Right lobe of liver (tissue), 4 donors: ENCODE measurements at regions not wholly inside any gene's neighbourhood (a gene's known extent, or its start where the extent isn't known, plus 50 kb on each side); places are given as distances from the start of the nearest gene placed in this dataset.

ENCODE experiments used
- POLR2A ChIP-seq: fragments of 450-650 bp; IDR thresholded peaks from one replicate; pipeline ENCODE4 v1.6.1; 2017; ENCODE audit warnings: antibody characterized with exemption, mild to moderate bottlenecking
- TF ChIP-seq, protein P1 (sequence below), 4 donors: fragments of 200-600 bp in 3 of 4; fragments of 450-650 bp in 1 of 4; IDR thresholded peaks; one replicate each; pipeline versions ENCODE4 v1.5.1 to v1.8.0; 2016 to 2022; ENCODE audit warnings: antibody characterized with exemption in 4 of 4, mild to moderate bottlenecking in 2 of 4
- donor health status: DM: no; HTN: no; CAD: no.
- donor health status: DM: no; HTN: no; CAD: no.
- donor health status: DM: no; HTN: yes; CAD: no.

DNA sequence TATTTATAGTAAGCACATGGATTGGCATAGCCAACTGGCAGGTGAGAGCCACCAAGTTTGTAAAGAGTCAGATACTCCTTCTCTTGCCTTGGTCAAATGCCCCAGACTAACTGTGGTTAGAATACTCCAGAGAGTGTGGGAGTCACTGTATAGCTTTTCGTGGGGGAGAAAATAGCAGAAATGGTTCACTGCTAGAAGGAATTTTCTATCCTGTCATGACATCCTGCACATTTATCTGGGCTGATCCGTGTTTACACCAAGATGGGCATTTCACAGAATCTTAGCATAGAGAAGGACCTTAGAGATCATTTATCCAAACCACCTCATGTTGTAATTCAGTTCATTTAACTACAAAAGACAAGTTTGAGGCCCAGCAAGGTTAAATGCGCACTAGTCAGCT lies 460.8 kb downstream of the ENC1 start:
- no peak for TF ChIP-seq POLR2A
- TF ChIP-seq, protein P1, sequence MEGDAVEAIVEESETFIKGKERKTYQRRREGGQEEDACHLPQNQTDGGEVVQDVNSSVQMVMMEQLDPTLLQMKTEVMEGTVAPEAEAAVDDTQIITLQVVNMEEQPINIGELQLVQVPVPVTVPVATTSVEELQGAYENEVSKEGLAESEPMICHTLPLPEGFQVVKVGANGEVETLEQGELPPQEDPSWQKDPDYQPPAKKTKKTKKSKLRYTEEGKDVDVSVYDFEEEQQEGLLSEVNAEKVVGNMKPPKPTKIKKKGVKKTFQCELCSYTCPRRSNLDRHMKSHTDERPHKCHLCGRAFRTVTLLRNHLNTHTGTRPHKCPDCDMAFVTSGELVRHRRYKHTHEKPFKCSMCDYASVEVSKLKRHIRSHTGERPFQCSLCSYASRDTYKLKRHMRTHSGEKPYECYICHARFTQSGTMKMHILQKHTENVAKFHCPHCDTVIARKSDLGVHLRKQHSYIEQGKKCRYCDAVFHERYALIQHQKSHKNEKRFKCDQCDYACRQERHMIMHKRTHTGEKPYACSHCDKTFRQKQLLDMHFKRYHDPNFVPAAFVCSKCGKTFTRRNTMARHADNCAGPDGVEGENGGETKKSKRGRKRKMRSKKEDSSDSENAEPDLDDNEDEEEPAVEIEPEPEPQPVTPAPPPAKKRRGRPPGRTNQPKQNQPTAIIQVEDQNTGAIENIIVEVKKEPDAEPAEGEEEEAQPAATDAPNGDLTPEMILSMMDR (IDR thresholded peaks at IDR 0.05): no peak
